Glomerular visceral epithelial cell (primary cell): ENCODE measurements at regions not wholly inside any gene's neighbourhood (a gene's known extent, or its start where the extent isn't known, plus 50 kb on each side); places are given as distances from the start of the nearest gene placed in this dataset.
"Not testable (repeated sequence)": the region's sequence is repeated elsewhere in the genome, so short reads cannot be mapped to it uniquely, and the experiment has no call there.

ENCODE experiments used
- DNase-seq: peaks from one replicate; pipeline ENCODE4 v3.0.0-alpha.2; 2016; ENCODE audit errors: extremely low spot score

DNA sequence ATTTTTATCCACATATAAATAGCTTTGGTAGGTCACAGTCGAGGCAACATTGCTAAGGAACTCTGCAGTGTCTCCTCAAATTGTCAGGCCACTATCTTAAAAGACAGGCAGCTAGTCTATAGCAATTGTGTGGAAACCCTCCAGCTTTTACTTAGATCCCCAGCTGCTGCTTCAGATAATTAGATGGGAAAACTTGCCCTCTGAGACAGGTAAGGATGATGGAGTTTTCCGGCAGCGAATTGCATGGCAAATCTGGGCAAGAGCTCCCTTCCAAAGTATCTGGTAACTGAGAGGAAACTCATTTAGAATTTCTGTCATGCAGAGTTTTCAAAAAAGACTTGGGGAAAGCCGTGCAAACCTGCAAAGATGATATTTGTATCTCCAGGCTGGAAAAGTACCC lies 886.2 kb downstream of the UQCRFS1 start:
- DNase-seq = no peak

DNA sequence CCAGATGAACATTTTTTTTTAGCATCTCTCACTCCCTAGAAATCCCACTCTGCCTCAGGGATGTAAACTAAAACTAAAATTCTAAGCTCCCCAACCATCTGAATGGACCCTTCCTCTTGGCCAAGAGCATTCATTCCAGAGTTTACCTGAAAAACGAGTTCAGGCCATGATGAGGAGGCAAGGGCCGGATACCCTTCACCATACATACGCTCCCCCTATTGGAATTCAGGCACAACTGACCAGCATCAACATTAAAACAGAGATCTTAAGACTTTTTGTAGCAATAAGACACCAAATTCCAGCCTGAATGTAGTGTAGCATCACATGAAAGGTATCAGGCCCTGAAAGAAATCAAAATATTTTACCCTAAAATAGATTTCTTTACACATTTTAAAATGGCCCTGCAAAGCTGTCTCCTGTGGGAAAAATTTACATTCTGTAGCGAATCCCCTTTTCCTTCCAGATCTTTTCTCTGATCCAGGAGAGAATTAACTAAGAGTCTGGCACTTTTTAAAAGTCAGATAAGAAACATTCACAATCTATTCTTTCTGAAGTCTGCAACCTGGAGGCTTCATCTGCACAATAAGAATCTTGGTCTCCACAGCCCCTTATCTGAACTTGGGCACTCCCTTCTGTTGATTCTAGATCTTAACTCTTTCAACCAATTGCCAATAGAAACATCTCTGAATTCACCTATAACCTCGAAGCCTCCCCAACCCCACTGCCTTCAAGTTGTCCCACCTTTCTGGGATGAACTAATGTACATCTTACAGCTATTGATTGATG lies 888.5 kb downstream of the UQCRFS1 start:
- DNase-seq = no peak

DNA sequence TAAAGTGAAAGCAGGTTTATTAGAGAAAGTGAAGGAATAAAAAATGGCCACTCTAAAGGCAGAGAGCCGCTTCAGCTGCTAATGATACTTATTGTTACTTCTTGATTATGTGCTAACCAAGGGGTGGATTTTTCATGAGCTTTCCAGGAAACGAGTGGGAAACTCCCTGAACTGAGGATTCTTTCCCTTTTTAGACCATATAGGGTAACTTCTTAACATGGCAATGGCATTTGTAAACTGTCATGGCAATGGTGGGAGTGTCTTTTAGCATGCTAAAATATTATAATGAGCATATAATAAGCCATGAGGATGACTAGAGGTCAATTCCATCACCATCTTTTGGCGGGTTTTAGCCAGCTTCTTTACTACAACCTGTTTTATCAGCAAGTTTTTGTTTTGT lies 890.0 kb downstream of the UQCRFS1 start:
- DNase-seq = no peak

DNA sequence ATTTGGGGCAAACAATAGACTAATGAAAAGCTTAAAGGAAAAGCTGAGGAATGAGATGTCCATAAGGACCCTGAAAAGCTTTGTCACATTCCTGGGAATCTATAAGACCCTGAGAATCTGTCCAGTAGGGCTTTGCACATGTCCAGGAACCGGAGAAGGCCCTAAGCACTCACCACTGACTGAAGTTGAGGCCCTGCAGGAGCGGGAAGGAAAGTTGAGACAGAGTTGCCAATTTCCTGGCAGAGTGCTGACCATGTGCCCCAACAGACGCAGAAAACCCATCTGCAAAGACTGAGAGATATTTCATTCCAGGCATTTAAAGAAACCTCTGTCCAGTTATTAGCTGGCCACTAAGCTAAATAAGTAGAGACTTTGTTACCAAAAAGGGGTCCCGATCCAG lies 890.5 kb downstream of the UQCRFS1 start:
- DNase-seq = no peak

DNA sequence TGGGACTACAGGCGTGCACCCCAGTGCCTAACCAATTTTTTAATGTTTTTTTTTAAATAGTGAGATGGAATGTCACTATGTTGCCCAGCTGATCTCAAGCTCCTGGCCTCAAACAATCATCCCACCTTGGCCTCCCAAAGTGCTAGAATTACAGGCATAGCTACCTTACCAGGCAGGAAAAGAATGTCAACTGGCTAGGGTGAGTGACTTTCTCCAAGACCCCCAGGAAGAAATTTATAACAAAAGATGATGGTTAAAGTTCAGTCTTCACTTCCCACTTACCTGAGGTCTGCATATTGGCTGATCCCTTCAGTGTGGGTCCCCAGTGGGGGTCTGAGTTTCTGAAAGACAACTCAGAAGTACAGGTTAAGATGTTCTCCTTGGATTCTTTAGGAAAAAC lies 893.0 kb downstream of the UQCRFS1 start:
- no peak for DNase-seq

DNA sequence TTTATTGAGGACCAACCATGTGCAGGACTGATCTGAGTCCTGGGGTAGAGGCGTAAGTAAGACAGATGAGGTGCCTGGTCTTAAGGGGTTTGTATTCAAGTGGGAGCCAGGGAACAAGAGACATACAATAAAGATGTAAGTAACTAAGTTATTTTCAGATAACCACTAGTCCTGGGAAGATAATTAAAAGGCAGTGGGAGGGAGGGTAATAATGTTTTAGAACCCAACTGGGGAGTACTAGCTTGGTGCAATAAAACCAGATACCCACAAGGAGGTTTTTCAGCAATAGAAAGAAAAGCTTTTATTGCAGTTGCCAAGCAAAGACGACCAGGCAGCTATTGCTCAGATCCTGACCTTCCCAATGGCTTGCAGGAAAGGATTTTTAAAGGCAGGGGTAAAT lies 893.7 kb downstream of the UQCRFS1 start:
- no peak for DNase-seq

DNA sequence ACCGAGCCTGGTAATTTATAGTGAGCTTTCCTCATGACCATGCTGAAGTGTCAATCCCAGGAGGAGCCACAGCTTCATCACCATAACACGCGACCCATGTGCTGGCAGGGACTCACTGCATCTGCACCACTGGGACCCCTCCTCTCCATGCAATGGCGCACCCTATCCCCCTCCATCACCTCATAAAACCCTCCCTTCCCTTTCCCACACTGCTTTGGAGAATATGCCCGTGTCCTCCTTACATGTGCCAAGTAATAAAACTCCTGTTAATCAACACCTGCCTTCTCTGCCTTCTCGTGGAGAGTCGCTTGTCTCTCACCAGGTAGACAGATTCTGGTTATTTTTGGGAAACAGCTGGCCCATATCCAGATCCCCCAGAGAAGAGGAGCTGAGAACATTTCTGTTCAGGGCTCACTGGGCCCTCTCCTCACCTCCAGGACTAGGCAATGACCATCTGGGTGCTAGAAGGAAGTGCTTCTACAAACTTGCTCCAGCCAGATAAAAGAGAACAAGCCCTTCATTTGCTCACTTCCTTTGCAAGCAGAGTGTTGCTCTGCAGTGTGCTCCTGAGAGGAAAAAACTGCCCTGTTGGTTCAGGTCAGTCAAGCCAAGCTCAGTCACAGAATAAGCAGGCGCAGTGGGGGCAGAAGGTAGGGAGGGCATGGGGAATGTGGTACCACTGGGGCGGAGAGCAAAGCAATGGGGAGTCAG lies 894.3 kb downstream of the UQCRFS1 start:
- no peak for DNase-seq

DNA sequence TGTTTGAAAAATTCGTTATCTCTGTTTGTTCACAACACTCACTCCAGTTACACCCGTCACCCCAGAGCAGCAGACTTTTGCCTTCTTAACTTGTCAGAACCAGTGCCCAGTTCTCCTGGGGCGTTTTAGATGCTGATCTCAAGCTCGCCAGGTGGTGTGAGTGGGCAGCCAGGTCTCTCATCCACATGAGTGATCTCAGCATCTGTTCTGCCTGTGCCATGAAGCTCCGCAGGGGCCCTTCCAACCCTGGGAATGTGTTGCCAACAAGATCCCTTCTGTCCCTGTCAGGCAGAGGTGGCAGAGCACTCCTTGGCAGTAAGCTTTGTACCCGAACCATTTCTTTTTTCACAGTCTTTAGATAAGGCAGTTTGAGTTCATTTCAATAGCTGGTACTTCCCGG lies 896.5 kb downstream of the UQCRFS1 start:
- no peak for DNase-seq

DNA sequence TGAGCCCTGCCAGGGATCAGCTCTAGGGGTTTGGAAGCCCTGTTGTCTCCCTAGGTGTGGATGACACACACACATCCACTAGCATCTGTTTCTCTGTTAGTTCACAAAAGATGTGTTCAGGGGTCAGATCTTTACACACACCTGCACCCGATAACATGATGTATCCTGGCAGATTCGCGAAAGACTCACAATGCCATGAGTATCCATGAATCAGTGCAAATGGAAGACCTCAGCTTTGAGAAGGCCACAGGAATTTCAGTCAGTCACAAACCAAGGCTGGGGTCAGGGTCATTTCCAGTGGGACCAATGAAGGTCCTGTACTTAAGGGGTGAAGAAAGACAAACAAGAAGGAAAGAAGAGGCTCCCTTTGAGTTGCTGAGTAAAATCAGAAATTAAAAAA lies 898.2 kb downstream of the UQCRFS1 start:
- DNase-seq = no peak

DNA sequence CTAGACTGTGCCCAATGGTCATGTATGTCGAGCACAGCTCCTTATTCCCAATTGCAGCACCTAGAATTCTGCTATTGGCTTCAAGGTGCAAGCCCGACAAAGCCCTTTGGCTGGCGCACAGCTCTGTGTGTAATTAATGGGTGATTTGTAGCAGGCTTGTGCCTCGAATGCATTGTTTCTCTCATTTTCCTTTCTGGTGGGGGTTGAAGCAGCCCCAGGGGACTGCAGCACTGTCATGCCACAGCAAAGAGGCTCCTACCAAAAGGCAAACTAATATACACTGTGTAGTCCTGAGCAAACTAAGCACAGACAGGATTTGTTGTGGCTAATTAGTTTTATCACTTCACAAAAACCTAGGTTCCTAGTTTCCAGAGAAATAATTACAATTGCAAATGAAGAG lies 898.7 kb downstream of the UQCRFS1 start:
- no peak for DNase-seq

DNA sequence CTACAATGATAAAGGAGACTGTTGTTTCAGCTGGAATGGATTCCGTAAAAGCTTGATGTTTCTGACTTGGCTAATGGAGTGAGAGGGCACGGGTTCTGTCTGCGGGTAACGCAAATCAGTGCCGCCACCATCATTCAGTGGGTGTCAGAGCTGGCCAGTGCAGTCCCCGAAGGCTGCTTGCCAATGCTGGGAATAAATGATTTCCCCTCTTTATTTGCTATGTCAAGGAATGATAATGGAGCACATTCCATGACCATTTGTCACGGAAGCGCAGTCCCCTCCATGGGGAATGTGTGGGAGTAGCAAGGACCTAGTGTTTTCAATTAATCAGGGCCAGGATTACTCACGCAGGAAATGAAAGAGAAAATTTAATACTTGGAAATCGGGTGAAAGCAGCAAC lies 899.3 kb downstream of the UQCRFS1 start:
- DNase-seq = peak; percentile 89

DNA sequence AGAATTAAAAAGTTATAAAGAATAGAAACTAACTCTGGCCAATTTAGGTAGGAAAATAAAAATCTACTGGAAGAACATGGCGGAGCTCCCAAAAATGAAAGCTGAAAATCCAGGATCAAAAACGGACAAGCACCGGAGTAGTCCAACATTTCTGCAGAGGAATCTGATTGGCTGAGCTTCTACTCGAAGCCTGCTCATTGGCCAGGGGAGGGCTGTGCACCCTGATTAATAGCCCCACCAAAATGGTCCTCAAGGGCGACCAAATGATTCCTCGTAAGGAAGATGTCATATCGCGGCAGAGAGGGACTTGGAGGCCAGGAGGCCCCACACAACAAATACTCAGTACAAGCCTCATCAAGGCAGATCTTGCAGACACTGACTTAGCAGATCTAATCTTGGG lies 900.7 kb downstream of the UQCRFS1 start:
- no peak for DNase-seq

DNA sequence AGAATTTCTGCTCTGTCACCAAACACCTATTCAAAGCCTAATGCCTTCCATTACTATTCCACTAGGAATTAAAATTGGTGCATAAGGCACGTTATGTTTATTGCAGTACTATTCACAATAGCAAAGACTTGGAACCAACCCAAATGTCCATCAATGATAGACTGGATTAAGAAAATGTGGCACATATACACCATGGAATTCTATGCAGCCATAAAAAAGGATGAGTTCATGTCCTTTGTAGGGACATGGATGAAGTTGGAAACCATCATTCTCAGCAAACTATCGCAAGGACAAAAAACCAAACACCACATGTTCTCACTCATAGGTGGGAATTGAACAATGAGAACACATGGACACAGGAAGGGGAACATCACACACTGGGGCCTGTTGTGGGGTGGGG lies 902.1 kb downstream of the UQCRFS1 start:
- not testable (repeated sequence) for DNase-seq

DNA sequence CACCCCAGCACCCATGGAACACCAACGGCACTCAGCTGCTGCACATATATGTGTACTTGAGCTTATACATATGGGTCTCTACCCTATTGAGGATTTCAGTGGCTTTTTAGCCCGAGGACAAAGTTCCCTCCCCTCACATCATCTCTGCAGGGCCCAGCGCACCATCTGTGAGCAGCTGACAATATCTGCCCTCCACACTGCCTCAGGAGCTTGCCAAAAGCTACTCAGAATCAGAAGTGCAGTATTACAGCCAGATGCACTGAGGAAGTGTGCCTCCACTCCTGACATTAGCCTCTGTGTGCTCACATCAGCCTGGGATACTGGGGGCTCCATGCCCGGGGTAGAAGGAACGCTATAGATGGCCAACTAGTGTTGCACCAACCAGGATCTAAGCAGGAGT lies 903.9 kb downstream of the UQCRFS1 start:
- no peak for DNase-seq

DNA sequence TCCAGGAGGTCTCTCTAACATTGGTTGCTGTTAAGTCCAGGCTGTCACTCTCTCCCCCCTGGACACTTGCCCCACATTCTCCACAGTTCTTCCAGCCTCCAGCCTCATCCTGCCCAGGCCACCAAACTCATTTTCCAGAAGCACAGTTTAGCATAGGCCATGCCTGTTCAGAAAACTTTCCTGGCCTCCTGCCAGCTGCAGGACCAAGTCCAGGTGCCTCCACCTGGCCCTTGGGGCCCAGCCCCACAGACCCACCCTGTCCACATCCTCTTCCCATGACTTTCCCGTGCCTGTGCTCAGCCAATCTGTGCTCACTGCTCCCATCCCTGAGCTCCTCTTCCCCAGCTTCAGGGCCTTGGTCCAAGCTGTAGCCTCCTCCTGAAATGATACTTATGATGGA lies 905.0 kb downstream of the UQCRFS1 start:
- DNase-seq = no peak

DNA sequence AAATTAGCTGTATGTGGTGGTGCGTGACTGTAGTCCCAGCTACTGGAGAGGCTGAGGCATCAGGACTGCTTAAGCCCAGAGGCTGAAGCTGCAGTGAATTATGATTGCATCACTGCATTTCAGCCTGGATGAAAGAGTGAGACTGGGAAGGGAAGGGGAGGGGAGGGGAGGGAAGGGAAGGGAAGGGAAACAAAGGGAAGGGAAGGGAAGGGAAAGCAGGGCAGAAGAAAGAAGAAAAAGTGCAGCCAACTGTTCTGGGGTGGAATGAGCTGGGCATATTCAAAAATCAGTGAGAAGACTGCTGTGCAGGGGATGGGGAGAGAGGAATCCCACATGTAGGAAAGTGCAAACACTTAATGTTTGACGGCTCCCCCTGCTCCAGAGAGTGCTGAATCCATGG lies 905.5 kb downstream of the UQCRFS1 start:
- DNase-seq = no peak

DNA sequence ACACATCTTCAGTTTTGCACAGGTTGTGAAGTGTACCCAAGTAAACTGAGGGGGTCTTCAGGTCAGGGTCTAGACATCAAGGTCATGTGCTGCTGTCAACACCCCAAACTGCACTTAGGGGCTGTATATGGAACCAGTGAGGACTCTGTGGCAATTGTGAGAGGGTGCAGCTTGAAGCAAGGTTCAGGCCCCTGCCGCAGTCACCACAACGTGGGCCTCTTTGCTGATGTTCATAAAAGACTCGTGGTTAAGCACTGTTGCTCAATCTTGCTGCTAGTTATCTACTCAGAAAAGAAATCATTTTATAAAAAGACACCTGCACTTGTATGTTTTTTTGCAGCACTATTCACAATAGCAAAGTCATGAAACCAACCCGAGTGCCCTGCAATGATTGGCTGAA lies 907.4 kb downstream of the UQCRFS1 start:
- no peak for DNase-seq

DNA sequence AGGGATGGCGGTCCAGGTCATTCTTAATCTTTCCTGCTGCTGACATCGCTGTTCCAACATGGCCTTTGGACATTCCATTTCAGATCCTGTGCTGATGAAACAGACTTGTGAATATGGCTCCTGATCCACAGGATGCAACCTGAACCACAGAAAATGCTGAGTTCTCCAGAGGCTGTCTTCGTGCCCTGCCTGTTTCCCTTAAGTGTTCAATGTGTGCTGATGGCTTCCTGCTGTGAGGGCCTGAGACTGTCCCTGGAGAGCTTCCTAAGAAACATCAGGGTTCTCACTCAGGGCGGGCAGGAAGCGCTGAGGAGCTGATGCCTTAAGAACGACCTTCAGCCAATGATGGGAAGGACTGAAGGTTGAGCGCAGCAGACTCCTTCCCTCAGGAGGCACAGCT lies 909.4 kb downstream of the UQCRFS1 start:
- no peak for DNase-seq

DNA sequence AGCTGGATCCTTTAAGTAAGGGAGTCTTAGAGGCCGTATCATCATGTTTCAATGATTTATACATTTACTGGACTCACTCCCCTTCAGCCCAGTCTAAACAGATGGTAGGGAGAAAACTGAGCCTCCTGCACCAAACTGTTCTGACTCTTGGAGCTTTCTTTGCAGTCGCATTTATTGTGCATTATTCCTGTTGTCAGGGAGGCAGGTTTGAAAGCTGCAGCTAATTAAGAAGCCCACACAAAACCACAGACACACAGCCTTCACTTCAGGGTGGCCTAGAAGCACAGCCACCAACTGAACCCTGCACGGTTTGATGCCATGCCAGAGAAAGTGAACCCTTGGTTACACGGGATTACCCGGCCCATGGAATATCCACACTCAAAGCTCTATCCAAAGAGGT lies 911.0 kb downstream of the UQCRFS1 start:
- no peak for DNase-seq

DNA sequence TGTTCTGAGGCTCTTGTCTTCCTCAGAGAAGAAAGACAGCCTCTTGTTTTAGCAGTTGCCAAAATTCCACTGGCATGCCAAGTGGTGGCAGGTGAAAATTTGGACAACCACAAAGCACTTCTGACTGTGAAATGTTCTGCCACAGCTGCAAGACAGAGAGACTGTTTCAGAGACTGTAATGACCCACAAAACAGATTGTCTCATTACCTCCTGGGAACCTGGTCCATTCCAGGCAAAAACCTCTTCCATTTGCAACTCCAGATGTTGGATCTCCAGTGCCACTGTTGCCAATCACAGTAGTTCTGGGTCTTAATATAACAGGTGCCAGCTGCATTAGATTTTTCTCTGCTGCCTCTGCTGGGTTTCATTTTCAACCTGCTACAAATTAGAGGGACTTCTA lies 911.5 kb downstream of the UQCRFS1 start:
- DNase-seq = no peak

DNA sequence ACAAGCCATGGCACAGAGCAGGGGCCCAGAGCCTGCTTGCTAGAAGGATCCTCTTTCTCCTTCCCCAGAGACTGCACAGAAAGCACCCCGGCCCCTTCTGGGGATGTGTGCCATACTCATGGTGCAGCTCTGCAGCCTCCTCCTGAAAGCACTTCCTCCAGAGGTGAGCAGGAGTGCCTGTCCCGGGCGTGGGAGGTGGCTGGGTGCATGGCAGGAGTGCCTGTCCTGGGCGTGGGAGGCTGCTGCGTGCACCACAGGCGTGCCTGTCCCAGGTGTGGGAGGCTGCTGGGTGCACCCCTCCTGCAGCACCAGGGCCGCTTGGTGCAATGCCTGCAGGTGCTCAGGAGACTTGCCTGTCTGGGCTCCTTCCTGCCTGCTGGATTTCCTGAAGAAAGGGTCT lies 913.3 kb downstream of the UQCRFS1 start:
- DNase-seq = no peak

DNA sequence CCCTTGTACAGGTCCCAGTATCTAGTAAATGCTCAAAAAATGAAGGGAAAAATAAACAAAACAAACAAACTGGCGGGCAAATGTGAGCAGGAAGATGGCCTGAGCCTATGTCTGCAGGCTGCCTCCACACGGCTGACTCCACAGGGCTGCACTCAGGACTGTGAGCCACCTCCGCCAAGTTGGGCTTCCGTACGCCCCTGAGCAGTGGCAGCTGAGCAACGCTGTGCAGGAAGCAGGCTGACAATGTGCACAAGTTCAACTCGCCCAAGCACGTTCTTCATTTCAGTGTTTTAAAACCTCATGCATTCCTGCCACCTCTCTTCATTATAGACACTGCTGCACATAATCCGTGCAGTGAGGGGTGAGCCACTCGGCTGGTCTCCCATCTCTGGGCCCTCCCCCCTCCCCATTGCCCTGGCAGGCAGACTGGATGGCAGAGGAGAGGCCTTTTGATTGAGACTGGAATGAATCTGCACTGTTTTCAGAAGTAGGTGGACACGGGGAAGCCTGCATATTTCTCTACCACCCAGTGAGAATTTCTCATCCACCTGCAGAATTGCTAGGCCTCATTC lies 915.3 kb downstream of the UQCRFS1 start:
- no peak for DNase-seq

DNA sequence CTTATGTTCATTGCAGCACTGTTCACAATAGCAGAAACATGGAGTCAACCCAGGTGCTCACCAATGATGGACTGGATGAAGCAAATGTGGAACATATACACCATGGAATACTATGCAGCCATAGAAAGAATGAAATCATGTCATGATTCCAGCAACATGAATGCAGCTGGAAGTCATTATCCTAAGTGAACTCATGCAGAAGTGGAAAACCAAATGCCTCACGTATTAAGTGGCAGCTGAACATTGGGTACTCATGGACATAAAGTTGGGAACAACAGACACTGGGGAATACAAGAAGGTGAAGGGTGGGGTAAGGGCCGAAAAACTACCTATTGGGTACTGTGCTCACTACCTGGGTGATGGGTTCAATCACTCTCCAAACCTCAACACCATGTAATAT lies 915.9 kb downstream of the UQCRFS1 start:
- DNase-seq = no peak
